NCI-H1048 (cell line): ENCODE measurements at regions not wholly inside any gene's neighbourhood (a gene's known extent, or its start where the extent isn't known, plus 50 kb on each side); places are given as distances from the start of the nearest gene placed in this dataset.

Source experiments
- DNase-seq: peaks from one replicate; lab custom pipeline; 2025; lab: John Stamatoyannopoulos, UW

GRCh38 chr15:95252404-95252803, 1021.0 kb downstream of the MCTP2 start:
- no peak for DNase-seq

GRCh38 chr15:95254263-95254662, 1022.9 kb downstream of the MCTP2 start:
- no peak for DNase-seq

- peak; percentile 25 for DNase-seq
Measured at GRCh38 chr15:95259513-95259912, 1028.2 kb downstream of the MCTP2 start.

- DNase-seq: no peak
Measured at GRCh38 chr15:95259965-95260364, 1028.6 kb downstream of the MCTP2 start.

- no peak for DNase-seq
Measured at GRCh38 chr15:95260856-95261255, 1029.5 kb downstream of the MCTP2 start.

GRCh38 chr15:95261546-95261945, 1030.2 kb downstream of the MCTP2 start:
- DNase-seq: no peak

GRCh38 chr15:95261968-95262367, 1030.6 kb downstream of the MCTP2 start:
- no peak for DNase-seq

- DNase-seq: no peak
Measured at GRCh38 chr15:95262866-95263564, 1031.7 kb downstream of the MCTP2 start.

GRCh38 chr15:95263751-95264150, 1032.4 kb downstream of the MCTP2 start:
- no peak for DNase-seq

- no peak for DNase-seq
Measured at GRCh38 chr15:95265419-95265997, 1034.1 kb downstream of the MCTP2 start.

GRCh38 chr15:95266451-95267061, 1035.2 kb downstream of the MCTP2 start:
- no peak for DNase-seq

GRCh38 chr15:95267481-95267880, 1036.1 kb downstream of the MCTP2 start:
- DNase-seq: no peak

GRCh38 chr15:95269242-95270183, 1038.2 kb downstream of the MCTP2 start:
- no peak for DNase-seq

GRCh38 chr15:95274101-95274500, 1042.7 kb downstream of the MCTP2 start:
- DNase-seq: no peak

GRCh38 chr15:95277266-95277665, 1045.9 kb downstream of the MCTP2 start:
- no peak for DNase-seq

- no peak for DNase-seq
Measured at GRCh38 chr15:95278532-95279245, 1047.3 kb downstream of the MCTP2 start.

GRCh38 chr15:95279277-95280019, 1048.1 kb downstream of the MCTP2 start:
- DNase-seq: no peak

GRCh38 chr15:95280711-95281110, 1049.3 kb downstream of the MCTP2 start:
- no peak for DNase-seq

- DNase-seq: no peak
Measured at GRCh38 chr15:95281470-95281869, 1049.0 kb upstream of the NR2F2 start.

- no peak for DNase-seq
Measured at GRCh38 chr15:95284492-95284891, 1046.0 kb upstream of the NR2F2 start.

GRCh38 chr15:95284933-95285421, 1045.5 kb upstream of the NR2F2 start:
- DNase-seq: no peak
